A549 (cell line): ENCODE measurements at regions not wholly inside any gene's neighbourhood (a gene's known extent, or its start where the extent isn't known, plus 50 kb on each side); places are given as distances from the start of the nearest gene placed in this dataset.

ENCODE experiments used
- ATAC-seq, 2 experiments: fragments of 200-7000 bp in 1 of 2; fragments of >200 bp in 1 of 2; cut with Nextera tagmentation in 1 of 2; cut with Tn5 transposase in 1 of 2; 3 replicates each; pipeline versions ENCODE4 v1.8.0 to v1.9.1; 2018 to 2020; ENCODE audit warnings: mild to moderate bottlenecking in 1 of 2, moderate library complexity in 1 of 2
- CTCF ChIA-PET: fragments of 300-600 bp; sonication (Branson Sonifier 250); formaldehyde crosslinking; extraction: SDS; loops from one replicate; lab custom pipeline; 2021; ENCODE audit warnings: antibody characterized with exemption, inconsistent platforms; lab: Yijun Ruan, JAX
- POLR2A ChIA-PET: fragments of 350-600 bp; formaldehyde crosslinking; extraction: SDS; loops from one replicate; lab custom pipeline; 2021; ENCODE audit warnings: antibody characterized with exemption, inconsistent platforms; lab: Yijun Ruan, JAX
- DNase-seq, 2 experiments: peaks; one replicate each; pipeline versions ENCODE4 v3.0.0 to v3.0.0-alpha.2; 2011 to 2016; ENCODE audit warnings: low read depth in 1 of 2, low spot score in 1 of 2
- FAIRE-seq: peaks from 2 replicates; lab custom pipeline; 2011; peaks lifted over from hg19 to GRCh38; lab: Jason Lieb, UNC
- H3K27ac ChIP-seq, 2 experiments: fragments of >200 bp; sonication (Bioruptor Twin); formaldehyde crosslinking; 3 replicates each; pipeline ENCODE4 v1.5.1; 2016 to 2017
- H3K4me1 ChIP-seq: fragments of >200 bp; sonication (Bioruptor Twin); formaldehyde crosslinking; 3 replicates; pipeline ENCODE4 v1.6.1; 2016
- H3K4me2 ChIP-seq: fragments of >200 bp; sonication (Bioruptor Twin); formaldehyde crosslinking; 3 replicates; pipeline ENCODE4 v1.6.1; 2016
- H3K4me3 ChIP-seq: fragments of >200 bp; sonication (Bioruptor Twin); formaldehyde crosslinking; 3 replicates; pipeline ENCODE4 v1.5.1; 2016
- H3K9me3 ChIP-seq: fragments of >200 bp; sonication (Bioruptor Twin); formaldehyde crosslinking; 3 replicates; pipeline ENCODE4 v1.6.1; 2016
- BCL3 ChIP-seq: fragments of >200 bp; sonication (Bioruptor Twin); formaldehyde crosslinking; IDR thresholded peaks from 3 replicates; pipeline ENCODE4 v1.6.1; 2016
- BHLHE40 ChIP-seq: IDR thresholded peaks from 2 replicates; pipeline ENCODE4 v1.6.1; 2012; ENCODE audit warnings: low read depth, low read length, inconsistent platforms
- CHD2 ChIP-seq: fragments of 150-350 bp; IDR thresholded peaks from 2 replicates; pipeline ENCODE4 v1.6.1; 2014; ENCODE audit warnings: low read length; ENCODE audit not compliant: partially characterized antibody
- CTCF ChIP-seq: fragments of >200 bp; sonication (Bioruptor Twin); formaldehyde crosslinking; IDR thresholded peaks from 3 replicates; pipeline ENCODE4 v1.5.1; 2016
- E2F6 ChIP-seq: IDR thresholded peaks from 2 replicates; pipeline ENCODE4 v1.6.1; 2012; ENCODE audit warnings: low read depth, borderline replicate concordance
- ELK1 ChIP-seq: fragments of 150-350 bp; IDR thresholded peaks from 2 replicates; pipeline ENCODE4 v1.6.1; 2014; ENCODE audit warnings: low read depth, mild to moderate bottlenecking, low read length
- HES2 ChIP-seq: fragments of >200 bp; sonication (Bioruptor Twin); formaldehyde crosslinking; IDR thresholded peaks from 2 replicates; pipeline ENCODE4 v1.6.1; 2016
- HOXA7 ChIP-seq: fragments of 250-450 bp; sonication (Bioruptor Pico); IDR thresholded peaks from 2 replicates; pipeline ENCODE4 v1.5.0; 2020; ENCODE audit warnings: mild to moderate bottlenecking, moderate library complexity
- MAX ChIP-seq: IDR thresholded peaks from 2 replicates; pipeline ENCODE4 v1.6.1; 2012
- MYC ChIP-seq: IDR thresholded peaks from 2 replicates; pipeline ENCODE4 v1.6.1; 2012; ENCODE audit warnings: mild to moderate bottlenecking, inconsistent platforms, low read length, improper control_type of control experiment, borderline replicate concordance
- NFE2L2 ChIP-seq: fragments of 150-350 bp; conservative IDR thresholded peaks from 2 replicates; pipeline ENCODE4 v1.6.1; 2014; ENCODE audit warnings: low read length
- PHF8 ChIP-seq: fragments of 200-600 bp; sonication (generic); IDR thresholded peaks from 2 replicates; pipeline ENCODE4 v1.6.1; 2016; ENCODE audit warnings: low read depth, mild to moderate bottlenecking, antibody characterized with exemption, moderate library complexity, borderline replicate concordance
- RAD21 ChIP-seq, 2 experiments: fragments of >200 bp in 1 of 2; sonication (Bioruptor Twin) in 1 of 2; formaldehyde crosslinking in 1 of 2; IDR thresholded peaks in 1 of 2; conservative IDR thresholded peaks in 1 of 2; 2 replicates in 1 of 2; 3 replicates in 1 of 2; pipeline ENCODE4 v1.6.1; 2012 to 2018; ENCODE audit warnings: inconsistent platforms in 1 of 2
- RARB ChIP-seq: fragments of 250-450 bp; sonication (Bioruptor Pico); IDR thresholded peaks from 2 replicates; pipeline ENCODE4 v1.8.0; 2021; ENCODE audit warnings: mild to moderate bottlenecking, moderate library complexity
- RFX5 ChIP-seq: fragments of 450-650 bp; IDR thresholded peaks from 2 replicates; pipeline ENCODE4 v1.7.1; 2014; ENCODE audit warnings: antibody characterized with exemption, mild to moderate bottlenecking, moderate library complexity
- ZFP36 ChIP-seq: fragments of 450-650 bp; IDR thresholded peaks from 2 replicates; pipeline ENCODE4 v1.6.1; 2014; ENCODE audit warnings: borderline replicate concordance; ENCODE audit not compliant: partially characterized antibody
- ZNF302 ChIP-seq: fragments of 250-450 bp; sonication (Bioruptor Pico); IDR thresholded peaks from 2 replicates; pipeline ENCODE4 v1.9.0; 2021; ENCODE audit warnings: inconsistent platforms, mild to moderate bottlenecking, moderate library complexity
- WGBS: methylation state at CpG from one replicate; pipeline ENCODE4 v1.1.6; 2017; ENCODE audit errors: missing lambda C conversion rate; 5-methylcytosine and 5-hydroxymethylcytosine counted together

- TF ChIP-seq RFX5, result no peak
- no peak for TF ChIP-seq MYC
- no peak for TF ChIP-seq NFE2L2
- no peak for TF ChIP-seq MAX
- TF ChIP-seq HES2, result no peak
- TF ChIP-seq RAD21 (conservative IDR thresholded peaks at IDR 0.05 in 1 of 2, IDR thresholded peaks at IDR 0.05 in 1 of 2), result no peak
- no peak for TF ChIP-seq BHLHE40
- TF ChIP-seq CTCF, result no peak
- no peak for TF ChIP-seq RARB (CRISPR knock-in tag)
- TF ChIP-seq CHD2, result no peak
- TF ChIP-seq ZNF302 (CRISPR knock-in tag), result no peak
- TF ChIP-seq ZFP36, result no peak
- DNase-seq, result no peak
- Histone ChIP-seq H3K4me3 (no peak overlapping the region), H3K9me3 (peaks cover 21% of the 10 kb centered on the region), H3K27ac (no peak overlapping the region), H3K4me2 (no peak overlapping the region), H3K4me1 (peaks cover 6% of the 10 kb centered on the region; the same call in 1 of the 3 replicates)
- CTCF ChIA-PET, result interaction anchor here (0.7 to 3.1 kb wide), 7 partner anchors 14 to 242 kb away, joined by 3 to 25 read pairs (median 3); no protein-coding TSS in a partner anchor
- 69% methylated on average over 4 of the region's 4 CpGs for WGBS
- ATAC-seq, result no peak
- FAIRE-seq, result no peak
- POLR2A ChIA-PET, result no interaction called here
These were observed 55.2 kb upstream of the IPO9 start for GRCh38 chr1:201773764-201774163.

GRCh38 chr1:201774224-201774982 is 54.6 kb upstream of the IPO9 start:
- no peak for ATAC-seq
- no peak overlapping the region for H3K27ac ChIP-seq
- ChIA-PET POLR2A (no interaction called here), CTCF (interaction anchor here (0.6 to 24.4 kb wide), 9 partner anchors 9 to 215 kb away, joined by 3 to 903 read pairs (median 3); no protein-coding TSS in a partner anchor)
- H3K9me3 ChIP-seq, result peaks cover 21% of the 10 kb centered on the region
- 49% methylated on average over 4 of the region's 4 CpGs for WGBS
- H3K4me1 ChIP-seq, result peaks cover 6% of the 10 kb centered on the region; the same call in 1 of the 3 replicates
- H3K4me2 ChIP-seq, result no peak overlapping the region
- H3K4me3 ChIP-seq, result no peak overlapping the region
- no peak for DNase-seq
- no peak for FAIRE-seq
- TF ChIP-seq BCL3 (no peak), ELK1 (no peak), HOXA7 (no peak), PHF8 (no peak), E2F6 (no peak)
